HuH-7 (cell line): ENCODE measurements at regions not wholly inside any gene's neighbourhood (a gene's known extent, or its start where the extent isn't known, plus 50 kb on each side); places are given as distances from the start of the nearest gene placed in this dataset.

ENCODE experiments used
- DNase-seq: peaks from one replicate; pipeline ENCODE4 v3.0.0; 2011; ENCODE audit warnings: low spot score

DNA sequence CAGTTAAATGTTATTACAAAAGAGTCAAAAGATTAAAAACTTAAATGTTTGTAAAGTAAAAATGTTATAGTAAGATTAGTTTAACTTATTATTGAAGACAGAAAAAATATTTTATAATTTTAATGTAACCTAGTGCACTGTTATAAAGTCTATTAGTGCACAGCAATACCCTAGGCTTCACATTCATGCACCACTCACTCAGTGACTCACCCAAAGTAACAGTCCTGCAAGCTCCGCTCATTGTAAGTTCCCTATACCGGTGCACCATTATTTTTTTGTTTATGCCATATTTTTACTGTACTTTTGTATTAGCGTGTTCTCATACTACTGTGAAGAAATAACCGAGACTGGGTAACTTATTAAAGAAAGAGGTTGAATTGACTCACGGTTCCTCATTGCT lies 759.7 kb upstream of the CDH7 start:
- no peak for DNase-seq

DNA sequence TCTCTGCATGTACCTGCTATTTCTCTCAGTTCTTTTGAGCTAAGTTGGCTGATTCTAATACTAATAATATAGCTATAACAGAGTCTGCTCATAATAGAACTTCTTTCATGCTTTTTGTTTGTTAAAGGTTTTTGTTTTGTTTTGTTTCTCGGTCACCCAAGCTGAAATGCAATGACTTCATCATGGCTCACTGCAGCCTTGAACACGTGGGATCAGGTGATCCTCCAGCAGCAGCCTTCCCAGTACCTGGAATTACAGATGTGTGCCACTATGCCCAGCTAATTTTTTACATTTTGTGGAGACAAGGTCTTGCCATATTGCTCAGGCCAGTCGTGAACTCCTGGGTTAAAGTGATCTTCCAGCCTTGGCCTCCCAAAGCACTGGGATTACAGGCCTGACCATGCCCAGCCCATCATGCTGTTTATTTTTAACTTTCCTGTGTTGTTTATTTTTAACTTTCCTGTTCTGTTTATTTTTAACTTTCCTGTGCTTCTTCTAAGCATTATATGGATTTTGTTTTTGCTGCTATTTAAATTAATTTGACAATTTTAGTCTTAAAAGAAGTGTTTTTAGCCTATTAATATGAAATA lies 763.8 kb upstream of the CDH7 start:
- no peak for DNase-seq

DNA sequence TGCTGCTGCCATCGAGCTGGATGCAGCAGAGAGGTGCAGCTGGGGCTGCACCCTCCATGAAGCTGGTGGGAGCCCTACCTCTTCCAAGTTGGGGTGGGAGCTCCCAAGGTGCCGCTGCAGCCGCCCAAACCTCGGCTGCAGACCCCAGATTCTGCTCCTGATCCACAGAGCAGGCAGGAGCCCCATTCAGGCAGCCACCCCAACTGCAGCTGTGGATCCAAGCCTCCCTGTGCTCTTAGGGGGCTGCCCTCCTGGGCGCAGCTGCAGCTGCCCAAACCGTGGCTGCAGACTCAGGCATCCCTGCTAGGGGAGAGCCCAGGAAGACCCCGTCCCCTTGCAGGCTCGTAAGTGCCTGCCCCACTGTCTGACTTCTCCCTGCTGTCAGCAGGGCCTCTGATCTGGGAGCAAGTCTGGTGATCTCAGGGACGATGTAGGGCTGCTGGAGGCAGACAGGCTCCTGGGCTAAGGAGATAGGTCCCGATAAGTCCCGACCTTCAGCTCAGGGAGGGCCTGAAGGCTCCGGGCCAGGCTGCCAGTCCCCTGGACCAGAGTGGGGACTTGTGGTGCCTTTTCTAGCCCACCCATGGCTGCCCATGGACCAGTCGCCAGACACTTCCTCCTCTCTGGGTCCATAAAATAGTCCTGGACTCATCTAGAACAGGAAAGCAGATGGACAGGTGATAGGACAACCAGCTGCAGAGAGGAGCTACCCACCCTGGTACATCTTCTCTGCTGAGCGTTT lies 767.1 kb upstream of the CDH7 start:
- DNase-seq = no peak

DNA sequence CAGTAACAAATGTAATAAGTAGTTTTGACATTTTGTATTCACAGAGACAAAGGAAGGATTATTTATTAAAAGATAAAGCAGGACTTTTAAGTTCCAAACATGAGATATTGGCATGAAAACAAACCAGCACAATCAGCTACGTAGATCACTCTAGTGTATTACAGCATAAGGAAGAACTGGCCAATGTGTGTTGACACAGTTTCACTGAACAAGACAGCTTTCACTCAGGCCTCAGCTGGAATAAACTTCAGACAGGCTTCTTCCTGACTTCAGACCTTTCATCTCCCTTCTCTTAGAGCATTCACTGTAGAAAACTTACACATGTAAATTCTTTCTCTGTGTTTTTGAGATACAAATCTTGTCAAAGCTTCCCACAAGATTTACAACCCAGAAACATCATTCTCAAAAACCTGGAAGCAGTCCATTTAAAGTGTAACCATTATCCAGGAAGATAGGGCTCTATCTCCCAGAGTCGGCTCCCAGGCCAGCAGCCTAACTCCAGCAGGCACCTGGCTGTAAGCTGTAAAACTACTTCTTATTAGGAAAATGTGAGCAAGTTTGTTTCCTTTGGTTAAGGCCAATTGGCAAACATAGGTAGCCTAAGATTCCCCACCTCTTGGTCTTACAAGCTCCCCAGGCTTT lies 768.3 kb upstream of the CDH7 start:
- no peak for DNase-seq

DNA sequence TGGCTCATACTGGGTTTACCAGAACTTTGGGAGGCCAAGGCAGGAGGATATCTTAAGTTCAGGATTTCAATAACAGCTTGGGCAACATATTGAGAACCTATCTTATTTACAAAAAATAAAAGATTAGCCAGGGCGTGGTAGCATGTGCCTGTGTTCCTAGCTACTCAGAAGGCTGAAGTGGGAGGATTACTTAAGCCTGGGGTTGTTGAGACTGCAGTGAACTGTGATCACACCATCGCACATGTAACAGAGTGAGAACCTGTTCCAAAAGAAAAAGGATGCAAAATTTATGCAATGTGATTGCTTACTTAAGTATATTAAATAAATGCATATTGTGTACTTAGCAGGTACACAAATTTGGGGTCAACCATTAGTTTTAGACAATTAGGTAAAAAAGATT lies 768.9 kb upstream of the CDH7 start:
- DNase-seq = no peak

DNA sequence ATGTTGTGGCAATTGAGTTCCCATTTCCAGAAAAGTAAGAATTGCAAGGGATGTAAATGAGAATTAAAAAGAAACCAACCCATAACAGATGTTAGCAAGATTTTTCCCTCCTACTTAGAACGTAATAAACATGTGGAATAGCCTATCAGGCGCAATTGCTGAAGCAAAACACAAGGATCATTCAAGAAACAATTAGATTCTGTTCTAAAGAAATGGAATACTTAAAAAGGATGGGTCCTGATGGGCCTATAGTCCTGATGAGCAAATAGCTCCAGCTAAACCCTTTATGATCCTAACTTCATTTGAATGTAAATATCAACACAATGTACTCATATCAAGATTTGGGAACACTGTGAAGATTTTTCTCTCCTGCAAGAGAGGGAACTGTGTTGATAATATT lies 771.0 kb upstream of the CDH7 start:
- no peak for DNase-seq

DNA sequence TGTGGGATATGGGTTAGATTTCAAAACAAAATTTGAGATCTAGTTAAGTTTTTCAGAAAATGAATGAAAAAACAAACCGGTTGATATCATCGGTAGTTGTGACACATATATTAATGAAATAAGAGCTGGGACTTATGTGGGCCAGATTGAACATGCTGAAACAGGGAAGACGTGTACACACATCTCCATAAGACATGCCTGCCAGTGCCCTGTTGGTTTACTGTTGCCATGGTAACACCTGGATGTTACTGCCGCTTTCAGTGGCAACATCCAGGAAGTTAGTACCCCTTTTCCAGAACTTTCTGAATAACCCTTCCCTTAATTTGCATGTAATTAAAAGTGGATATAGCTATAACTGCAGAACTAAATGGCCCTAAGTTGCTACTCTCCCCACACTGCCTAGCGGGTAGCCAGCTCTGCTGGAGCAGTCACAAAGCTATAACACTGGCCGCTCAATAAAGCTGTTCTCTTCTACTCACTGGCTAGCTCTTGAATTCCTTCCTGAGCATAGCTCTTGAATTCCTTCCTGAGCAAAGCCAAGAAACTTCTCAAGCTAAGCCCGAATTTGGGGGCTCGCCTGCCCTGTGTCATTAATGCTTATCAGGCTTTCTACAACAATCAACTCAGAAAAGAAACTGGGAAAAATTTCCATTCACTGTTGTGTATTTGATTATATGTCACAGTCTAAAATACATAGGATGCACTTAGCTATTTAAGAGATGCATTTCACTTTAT lies 776.3 kb upstream of the CDH7 start:
- DNase-seq = no peak

DNA sequence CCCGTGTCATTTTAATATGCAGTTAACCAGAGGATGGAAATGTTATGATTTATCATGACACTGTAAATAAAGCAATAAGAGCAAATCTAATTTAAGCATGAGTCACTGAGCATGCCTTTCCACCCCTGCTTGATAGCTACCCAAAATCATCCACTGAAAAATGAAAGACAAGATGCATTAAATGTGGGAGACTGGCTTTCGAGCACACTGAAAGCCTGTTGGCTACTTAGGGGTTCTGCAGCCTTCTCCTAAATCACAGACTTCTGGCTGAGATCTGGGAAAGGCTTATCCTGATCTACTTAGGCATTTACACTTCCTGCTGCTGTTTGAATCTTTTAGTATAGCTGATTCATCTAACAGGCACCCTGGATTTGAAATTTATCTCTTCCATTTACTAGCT lies 778.3 kb upstream of the CDH7 start:
- DNase-seq = no peak

DNA sequence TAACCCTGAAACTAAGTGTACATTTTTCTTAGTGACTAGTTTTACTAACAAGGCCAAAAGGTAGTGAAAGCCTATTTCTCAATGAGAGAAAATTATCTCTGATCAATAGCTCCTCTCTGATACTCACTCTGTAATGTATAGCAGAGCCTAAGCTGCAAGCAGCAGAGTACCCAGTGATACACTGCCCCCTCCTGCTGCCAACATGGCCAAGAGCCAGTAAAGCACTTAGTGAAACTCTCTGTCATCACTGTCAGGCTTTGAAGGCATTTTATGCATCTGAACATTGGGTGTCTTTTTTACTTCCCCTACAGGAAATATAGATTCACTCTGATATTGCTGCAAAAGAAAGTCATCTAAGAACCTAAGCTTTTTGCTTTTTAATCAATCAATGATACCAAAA lies 784.1 kb upstream of the CDH7 start:
- DNase-seq = no peak

DNA sequence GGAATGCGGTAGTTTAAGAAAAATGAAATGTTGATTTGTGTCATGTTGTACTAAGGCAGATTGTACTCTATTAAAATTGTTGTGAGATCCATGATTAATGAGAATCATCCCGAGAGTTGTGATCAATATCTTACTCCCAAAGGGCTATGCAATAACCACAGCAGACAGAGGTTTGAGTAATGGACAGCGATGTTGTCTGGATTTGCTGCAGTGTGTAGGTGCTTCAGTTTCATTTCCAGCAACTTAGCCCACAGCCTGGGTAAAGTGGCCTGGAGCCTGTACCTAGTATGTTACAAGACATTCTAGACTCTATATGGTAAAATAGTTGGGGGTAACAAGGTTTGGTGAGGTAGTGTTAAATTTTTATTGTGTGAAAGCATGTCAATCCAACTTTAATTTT lies 794.3 kb upstream of the CDH7 start:
- DNase-seq = no peak

DNA sequence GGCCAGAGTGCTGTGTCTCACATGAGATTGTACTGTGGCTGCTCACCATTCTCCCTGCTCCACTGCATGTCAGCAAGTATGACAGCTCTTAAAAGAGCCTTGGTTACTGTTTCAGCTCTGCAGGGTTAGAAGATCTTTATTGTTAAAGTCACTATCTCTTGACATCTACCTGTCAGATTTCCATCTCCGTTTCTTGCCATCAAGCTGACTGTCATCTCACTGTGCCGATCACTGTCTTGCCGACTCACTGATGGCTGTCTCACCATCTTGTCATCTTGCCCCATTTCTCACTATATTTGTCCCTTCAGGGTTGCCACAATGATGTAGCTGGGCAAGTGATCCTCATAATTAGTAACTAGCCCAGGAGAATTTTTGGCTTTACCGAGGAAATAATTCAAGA lies 800.9 kb upstream of the CDH7 start:
- DNase-seq = no peak

DNA sequence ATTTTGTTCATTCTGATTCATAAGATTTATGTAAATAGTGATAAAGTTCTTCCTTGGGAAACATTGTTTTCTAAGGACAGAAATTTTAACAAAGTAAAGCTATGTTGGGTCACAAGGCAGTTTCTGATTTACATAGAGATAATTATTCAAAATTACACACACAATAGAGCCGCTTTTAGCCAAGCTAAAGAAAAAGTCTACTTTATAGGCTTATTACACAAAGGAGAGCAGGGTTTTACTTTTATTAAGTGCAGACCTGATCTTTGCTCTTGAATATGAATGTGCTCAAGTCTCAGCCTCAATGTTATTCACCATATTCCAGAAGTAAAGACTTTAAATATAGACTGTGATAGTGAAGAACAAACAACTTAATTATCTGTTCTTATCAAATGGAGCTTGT lies 787.8 kb upstream of the LINC00305 start:
- no peak for DNase-seq

DNA sequence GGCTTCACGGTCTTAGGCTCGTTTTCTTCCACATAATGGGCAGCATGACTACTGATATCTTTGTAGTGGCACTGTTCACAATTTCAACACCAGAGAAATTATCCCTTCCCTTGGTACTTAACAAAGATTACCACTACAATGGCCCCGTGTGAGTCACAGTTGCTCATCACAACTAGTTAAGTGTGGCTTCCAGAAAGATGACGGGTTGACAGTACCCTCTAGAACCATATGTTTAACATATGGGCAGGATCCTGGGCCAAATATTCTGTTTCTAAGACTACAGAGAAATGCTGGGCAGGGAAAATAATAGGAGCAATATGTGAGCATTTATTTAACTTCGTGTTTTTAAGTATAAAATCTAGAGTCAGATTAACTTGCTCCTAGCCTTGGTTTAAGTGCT lies 780.1 kb upstream of the LINC00305 start:
- DNase-seq = no peak

DNA sequence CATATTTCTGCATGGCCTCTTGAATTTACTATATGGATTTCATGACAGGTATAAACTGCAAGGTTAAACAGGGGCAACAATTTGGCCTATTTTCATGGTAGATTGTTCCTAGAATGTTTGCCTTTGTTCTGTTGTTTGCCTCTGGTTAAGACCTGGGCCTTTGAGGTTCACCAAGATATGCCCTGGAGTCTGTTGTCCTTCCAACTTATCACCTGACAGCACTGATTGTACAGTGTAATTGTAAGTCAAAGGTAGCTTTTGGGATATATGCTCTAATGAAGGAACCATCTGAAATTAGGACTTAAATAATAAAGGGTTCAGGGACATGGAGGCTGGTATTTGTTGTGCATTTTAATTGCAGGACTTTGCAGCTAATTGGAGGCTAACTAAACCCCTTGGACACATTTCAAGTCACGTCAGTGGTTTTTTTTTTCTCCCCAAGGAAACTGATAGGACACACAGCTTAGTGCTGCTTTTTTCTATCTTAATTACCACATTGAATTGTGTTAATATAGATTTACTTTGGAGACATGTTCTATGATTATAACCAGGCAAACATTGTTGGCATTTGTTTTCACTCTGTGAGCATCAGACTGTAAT lies 771.2 kb upstream of the LINC00305 start:
- DNase-seq = no peak

DNA sequence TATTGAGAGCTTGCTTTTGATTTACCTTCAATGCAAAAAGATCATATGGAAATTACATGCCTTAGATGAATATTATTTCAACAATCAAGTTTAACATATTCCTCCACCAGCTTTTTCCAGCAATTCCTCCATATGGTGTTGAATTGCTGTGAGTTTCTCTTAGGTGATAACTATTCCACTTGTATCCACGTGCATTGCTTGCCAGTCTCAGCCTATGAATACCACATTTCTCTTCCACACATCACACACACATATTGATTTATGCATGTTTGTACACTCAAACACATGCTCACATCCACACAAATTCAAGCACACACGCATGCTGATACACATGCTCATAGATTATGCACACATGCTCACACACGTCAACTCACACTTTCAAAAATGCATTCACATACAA lies 770.0 kb upstream of the LINC00305 start:
- DNase-seq = no peak

DNA sequence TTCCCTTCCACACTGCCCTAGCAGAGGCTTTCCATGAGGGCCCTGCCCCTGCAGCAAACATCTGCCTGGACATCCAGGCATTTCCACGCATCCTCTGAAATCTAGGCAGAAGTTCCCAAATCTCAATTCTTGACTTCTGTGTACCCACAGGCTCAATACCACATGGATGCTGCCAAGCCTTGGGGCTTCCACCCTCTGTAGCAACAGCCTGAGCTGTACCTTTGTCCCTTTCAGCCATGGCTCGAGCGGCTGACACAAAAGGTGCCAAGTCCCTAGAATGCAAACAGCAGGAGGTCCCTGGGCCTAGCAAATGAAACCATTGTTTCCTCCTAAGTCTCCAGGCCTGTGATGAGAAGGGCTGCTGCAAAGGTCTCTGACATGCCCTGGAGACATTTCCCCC lies 744.5 kb upstream of the LINC00305 start:
- DNase-seq = no peak

DNA sequence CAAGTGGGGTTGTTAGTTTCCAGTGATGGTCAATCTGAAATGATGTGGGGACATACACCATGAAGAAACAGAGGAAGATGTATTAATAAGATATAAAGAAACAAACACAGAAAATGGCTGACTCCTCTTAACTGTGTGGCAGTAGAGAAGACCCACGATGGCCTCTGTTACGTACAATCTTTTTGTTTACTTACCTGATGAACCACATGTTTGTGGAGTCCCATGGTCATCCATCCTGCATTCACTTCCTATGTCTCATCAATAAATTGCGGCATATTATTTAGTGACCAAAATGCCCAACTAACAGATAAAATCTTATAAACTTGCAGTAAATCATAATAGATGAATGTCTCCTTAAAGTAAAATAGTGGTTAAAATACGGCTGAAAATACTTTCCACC lies 740.1 kb upstream of the LINC00305 start:
- no peak for DNase-seq

DNA sequence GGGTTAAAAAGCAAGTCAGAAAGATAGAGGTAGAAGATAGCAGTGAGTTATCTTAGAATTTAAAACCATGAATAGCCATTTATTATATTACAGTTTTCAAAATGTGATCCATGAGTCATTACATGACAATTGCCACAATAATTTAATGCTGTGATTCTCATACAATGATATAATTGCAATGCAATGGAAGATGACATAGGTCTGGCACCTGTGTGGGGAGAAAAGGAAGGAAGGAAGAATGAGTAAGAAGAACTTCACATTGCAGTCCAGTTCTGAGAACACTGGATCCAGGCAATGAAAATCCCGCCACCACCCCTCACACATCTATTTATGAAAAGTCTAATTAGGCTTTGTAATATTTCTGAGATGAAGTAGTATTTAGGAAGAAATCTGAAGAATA lies 738.1 kb upstream of the LINC00305 start:
- DNase-seq = no peak

DNA sequence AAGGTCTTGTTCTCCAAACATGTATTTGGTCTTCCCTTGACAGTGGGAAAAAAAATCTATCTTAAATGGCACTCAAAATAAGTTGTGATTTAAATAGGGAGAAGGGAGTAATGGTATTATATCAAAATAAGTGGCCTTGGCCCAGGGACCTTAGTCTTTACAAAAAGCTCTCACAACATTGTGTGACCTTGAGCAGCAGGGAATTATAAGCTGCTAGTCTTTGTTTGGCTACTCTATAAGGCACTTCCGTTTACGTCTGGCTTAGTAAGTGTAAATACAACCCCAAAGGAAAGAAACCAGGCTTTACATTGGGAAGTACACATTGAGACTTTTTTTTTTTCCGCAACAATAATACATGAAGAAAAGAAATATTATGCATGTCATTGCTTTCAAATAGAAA lies 734.0 kb upstream of the LINC00305 start:
- DNase-seq = no peak

DNA sequence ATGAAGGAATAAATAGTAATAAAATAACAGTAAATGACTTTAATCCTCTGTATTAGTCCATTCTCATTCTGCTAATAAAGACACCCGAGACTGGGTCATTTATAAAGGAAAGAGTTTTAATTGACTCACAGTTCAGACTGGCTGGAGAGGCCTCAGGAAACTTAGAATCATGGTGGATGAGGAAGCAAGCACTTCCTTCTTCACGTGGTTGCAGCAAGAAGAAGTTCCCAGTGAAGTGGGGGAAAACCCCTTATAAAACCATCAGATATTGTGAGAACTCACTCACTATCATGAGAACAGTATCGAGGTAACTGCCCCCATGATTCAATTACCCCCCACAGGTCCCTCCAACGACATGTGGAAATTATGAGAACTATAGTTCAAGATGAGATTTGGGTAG lies 727.9 kb upstream of the LINC00305 start:
- DNase-seq = no peak

DNA sequence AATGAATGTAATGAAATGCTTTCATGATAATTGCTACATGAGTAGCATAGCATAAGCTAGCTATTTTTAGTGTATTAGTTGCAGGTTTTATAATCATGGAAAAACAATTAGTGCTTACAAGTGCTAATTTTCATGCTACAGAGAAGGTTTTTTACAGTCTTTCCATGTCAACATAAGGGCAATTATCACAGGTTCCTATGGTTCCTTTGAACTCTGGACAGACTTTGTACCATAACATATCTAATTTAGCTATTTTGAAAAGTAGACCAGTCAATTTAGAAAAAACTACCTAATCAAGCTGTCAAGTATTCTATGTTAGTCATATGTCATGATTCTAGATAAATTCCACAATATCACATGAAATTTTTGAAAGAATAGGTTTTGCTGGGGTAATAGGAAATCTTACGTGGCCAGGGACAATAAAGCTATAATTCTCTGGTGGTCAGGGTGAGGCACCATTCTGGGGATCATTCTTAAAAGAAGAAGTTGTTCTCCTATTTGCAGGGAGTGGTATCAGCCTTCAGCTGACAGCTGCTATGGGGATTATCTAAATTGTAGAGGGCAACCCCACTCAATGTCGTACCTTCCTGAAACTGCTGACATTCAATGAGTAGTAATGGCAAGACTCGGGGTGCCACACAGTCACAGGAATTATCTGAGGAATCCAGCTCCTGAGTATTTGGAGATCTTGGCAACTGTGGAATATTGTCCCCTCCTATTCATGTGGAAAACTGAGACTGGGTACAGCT lies 724.0 kb upstream of the LINC00305 start:
- DNase-seq = no peak

DNA sequence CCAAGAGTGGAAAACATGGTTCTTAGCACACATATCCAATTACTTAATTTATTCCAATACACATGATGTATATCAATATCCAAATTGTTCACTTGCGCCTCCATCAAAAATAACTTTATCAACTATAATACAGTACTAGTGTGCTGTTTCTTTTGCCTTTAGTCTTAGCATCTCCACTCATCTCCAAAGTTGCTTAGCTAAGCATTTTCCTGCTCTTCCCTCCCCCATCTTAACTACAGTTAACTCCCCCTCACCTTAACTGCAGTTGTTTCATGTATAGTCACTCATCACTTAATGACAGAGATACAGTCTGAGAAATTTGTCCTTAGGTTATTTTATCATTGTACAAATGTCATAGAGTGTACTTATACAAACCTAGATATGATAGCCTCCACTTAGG lies 705.2 kb upstream of the LINC00305 start:
- DNase-seq = no peak
